ENCODE measurements at regions not wholly inside any gene's neighbourhood (a gene's known extent, or its start where the extent isn't known, plus 50 kb on each side); places are given as distances from the start of the nearest gene placed in this dataset.

DNA sequence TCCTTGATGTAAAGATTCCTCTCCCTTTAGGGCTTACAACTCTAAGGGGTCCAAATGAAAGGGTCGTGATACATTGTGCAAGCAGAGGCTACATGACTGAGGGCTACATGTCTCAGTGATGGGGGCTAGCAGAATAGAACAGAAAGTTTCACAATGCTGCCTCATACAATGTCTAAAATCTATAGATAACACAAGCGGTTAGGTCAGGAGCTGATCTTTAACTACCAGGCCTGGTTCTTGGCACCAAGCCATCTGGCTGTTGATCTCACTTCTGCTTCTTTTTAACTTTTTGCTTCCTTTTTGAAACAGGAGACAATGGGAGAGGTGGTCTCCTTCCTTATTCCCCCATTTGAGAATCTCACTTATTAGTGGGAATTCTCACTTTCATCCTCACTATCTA, 710.2 kb downstream of the AMY1C start:
- intact Hi-C loops (cut with DNase I; ENCODE audit: low total_unique reads): no loop called here
- no peaks in the 10 kb centered on the region for H3K4me1 ChIP-seq
- no peak overlapping the region for H3K4me3 ChIP-seq
- H3K27me3 ChIP-seq: no peaks in the 10 kb centered on the region
- TF ChIP-seq, protein P1, sequence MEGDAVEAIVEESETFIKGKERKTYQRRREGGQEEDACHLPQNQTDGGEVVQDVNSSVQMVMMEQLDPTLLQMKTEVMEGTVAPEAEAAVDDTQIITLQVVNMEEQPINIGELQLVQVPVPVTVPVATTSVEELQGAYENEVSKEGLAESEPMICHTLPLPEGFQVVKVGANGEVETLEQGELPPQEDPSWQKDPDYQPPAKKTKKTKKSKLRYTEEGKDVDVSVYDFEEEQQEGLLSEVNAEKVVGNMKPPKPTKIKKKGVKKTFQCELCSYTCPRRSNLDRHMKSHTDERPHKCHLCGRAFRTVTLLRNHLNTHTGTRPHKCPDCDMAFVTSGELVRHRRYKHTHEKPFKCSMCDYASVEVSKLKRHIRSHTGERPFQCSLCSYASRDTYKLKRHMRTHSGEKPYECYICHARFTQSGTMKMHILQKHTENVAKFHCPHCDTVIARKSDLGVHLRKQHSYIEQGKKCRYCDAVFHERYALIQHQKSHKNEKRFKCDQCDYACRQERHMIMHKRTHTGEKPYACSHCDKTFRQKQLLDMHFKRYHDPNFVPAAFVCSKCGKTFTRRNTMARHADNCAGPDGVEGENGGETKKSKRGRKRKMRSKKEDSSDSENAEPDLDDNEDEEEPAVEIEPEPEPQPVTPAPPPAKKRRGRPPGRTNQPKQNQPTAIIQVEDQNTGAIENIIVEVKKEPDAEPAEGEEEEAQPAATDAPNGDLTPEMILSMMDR (IDR thresholded peaks at IDR 0.05): no peak
- no peak for TF ChIP-seq POLR2A (IDR thresholded peaks at IDR 0.05)
- no peaks in the 10 kb centered on the region for H3K36me3 ChIP-seq (ENCODE audit: low read depth, missing control alignments)
- DNase-seq: no peak
- 67 to 81% methylated on average over 2 of the region's 2 CpGs for WGBS, 2 donors
- no peak overlapping the region for H3K27ac ChIP-seq
- H3K9me3 ChIP-seq: no peaks in the 10 kb centered on the region

DNA sequence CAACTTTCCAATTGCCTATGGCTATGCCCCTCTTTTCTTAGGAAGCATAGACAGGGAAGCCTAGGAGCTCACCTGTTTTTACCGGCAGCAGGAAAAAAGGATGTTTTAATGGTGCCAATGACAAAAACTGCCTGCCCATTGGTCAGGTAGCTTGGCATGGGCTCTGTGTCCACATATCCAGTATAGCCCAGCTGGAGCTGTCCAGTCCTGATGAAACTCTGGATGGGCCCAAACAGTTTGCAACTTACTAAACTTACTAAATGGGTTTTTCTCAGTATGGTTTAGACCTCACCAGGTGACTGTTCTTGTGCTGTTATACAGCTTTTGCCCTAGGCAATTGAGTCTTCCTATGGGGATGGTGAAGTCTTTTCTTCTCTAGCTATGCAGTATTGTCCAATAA, 711.2 kb downstream of the AMY1C start:
- Histone ChIP-seq H3K27ac (no peak overlapping the region), H3K4me1 (no peaks in the 10 kb centered on the region), H3K36me3 (ENCODE audit: low read depth, missing control alignments) (no peaks in the 10 kb centered on the region), H3K9me3 (no peaks in the 10 kb centered on the region), H3K27me3 (no peaks in the 10 kb centered on the region), H3K4me3 (no peak overlapping the region)
- intact Hi-C loops (cut with DNase I; ENCODE audit: low total_unique reads): no loop called here
- TF ChIP-seq POLR2A (IDR thresholded peaks at IDR 0.05): no peak
- TF ChIP-seq, protein P1 (IDR thresholded peaks at IDR 0.05): no peak
- DNase-seq: no peak
- WGBS, 2 donors: 86 to 100% methylated on average over 1 of the region's 1 CpG

DNA sequence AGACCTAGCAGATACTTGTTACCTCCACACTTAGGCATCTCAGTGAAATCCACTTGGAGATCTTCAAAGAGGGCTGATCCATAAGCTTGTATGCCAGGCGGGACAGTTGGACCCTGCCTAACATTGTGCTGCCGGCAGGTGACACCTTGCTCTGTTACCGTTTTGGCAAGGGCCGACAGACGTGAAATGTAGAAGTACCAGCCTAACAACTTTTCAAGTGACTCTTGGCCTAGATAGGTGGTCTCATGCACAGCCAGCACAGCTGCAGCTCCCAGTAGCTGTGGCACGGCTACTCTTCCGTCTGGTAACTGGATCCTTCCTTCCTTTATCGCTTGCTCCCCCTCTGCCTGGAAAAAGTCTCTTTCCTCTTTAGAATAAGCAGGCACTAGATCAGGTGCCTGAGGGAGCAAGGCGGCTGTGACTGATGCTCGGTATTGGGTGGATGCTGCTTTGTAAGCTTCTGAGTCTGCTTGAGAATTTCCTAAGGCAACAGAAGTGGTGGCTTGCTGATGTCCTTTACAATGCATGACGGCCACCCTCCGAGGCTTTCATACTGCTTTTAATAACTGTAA, 713.5 kb downstream of the AMY1C start:
- DNase-seq: no peak
- H3K36me3 ChIP-seq (ENCODE audit: low read depth, missing control alignments): no peaks in the 10 kb centered on the region
- intact Hi-C loops (cut with DNase I; ENCODE audit: low total_unique reads): no loop called here
- no peaks in the 10 kb centered on the region for H3K4me1 ChIP-seq
- 89 to 92% methylated on average over 6 to 12 of the region's 12 CpGs for WGBS, 2 donors
- H3K4me3 ChIP-seq: no peak overlapping the region
- no peaks in the 10 kb centered on the region for H3K27me3 ChIP-seq
- no peaks in the 10 kb centered on the region for H3K9me3 ChIP-seq
- no peak overlapping the region for H3K27ac ChIP-seq
- TF ChIP-seq, protein P1 (IDR thresholded peaks at IDR 0.05): no peak
- TF ChIP-seq POLR2A (IDR thresholded peaks at IDR 0.05): no peak

DNA sequence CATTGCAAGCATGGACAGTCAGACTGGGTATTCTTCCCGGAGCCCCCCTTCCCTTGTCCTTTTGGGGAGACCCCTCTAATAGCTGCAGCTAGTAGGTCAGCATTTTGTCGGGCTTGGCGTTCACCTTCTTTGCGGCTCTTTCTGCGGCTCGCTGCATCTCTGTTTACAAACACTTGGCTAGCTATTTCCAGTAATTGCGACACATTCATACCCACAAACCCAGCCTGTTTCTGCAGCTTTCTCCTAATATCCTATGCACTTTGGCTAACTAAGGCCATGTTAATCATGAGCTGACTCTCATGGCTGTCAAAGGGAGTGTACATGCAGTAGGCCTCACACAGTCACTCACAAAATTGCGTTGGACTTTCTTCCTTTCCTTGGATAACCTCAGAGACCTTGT, 716.4 kb downstream of the AMY1C start:
- Histone ChIP-seq H3K9me3 (no peaks in the 10 kb centered on the region), H3K27ac (no peak overlapping the region), H3K4me1 (no peaks in the 10 kb centered on the region), H3K36me3 (ENCODE audit: low read depth, missing control alignments) (no peaks in the 10 kb centered on the region), H3K27me3 (no peaks in the 10 kb centered on the region), H3K4me3 (no peak overlapping the region)
- intact Hi-C loops (cut with DNase I; ENCODE audit: low total_unique reads): no loop called here
- whole genome bisulfite sequencing, 2 donors: 93 to 94% methylated on average over 8 of the region's 8 CpGs
- TF ChIP-seq POLR2A (IDR thresholded peaks at IDR 0.05): no peak
- TF ChIP-seq, protein P1 (IDR thresholded peaks at IDR 0.05): no peak
- DNase-seq: no peak

DNA sequence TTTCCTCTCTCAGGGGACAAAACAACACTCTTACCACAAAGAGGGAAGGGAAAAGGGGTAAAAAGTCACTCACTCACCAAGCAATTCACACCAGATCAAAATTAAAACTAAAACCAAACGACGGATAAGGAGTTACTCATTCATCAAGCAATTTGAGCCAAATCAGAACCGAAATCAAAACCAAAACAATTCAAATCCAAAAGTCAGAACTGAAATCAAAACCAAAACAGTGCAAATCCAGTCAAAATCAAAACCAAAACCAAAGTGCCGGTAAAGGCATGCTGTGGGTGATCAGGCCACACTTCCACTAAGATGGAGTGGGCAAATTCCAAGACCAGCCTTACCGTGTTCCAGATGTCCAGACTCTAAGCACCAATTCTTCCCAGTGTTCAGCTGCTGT, 717.9 kb downstream of the AMY1C start:
- intact Hi-C loops (cut with DNase I; ENCODE audit: low total_unique reads): no loop called here

More for the DNA sequence above, 717.9 kb downstream of the AMY1C start:
- Histone ChIP-seq H3K27ac (no peak overlapping the region), H3K9me3 (no peaks in the 10 kb centered on the region), H3K4me3 (no peak overlapping the region), H3K36me3 (ENCODE audit: low read depth, missing control alignments) (no peaks in the 10 kb centered on the region), H3K4me1 (no peaks in the 10 kb centered on the region), H3K27me3 (no peaks in the 10 kb centered on the region)
- TF ChIP-seq, protein P1 (IDR thresholded peaks at IDR 0.05): no peak
- no peak for TF ChIP-seq POLR2A (IDR thresholded peaks at IDR 0.05)
- no peak for DNase-seq
- WGBS, 2 donors: 72 to 87% methylated on average over 5 of the region's 5 CpGs

All from testis (tissue), 2 donors.